ENCODE measurements at regions not wholly inside any gene's neighbourhood (a gene's known extent, or its start where the extent isn't known, plus 50 kb on each side); places are given as distances from the start of the nearest gene placed in this dataset.
A peak's percentile ranks its signal among the peaks of the same experiment; 100 is the strongest.

- peaks cover 22% of the 10 kb centered on the region for H3K4me1 Mint-ChIP-seq
- H3K4me3 Mint-ChIP-seq: no peak overlapping the region
- H3K27ac Mint-ChIP-seq: no peak overlapping the region
- DNase-seq: no peak
- H3K27me3 Mint-ChIP-seq (ENCODE audit: low read depth, poor library complexity): peaks cover 24% of the 10 kb centered on the region
- no peaks in the 10 kb centered on the region for H3K36me3 Mint-ChIP-seq (ENCODE audit: low read depth)
- H3K9me3 Mint-ChIP-seq: no peaks in the 10 kb centered on the region
- no peak for TF ChIP-seq CTCF (IDR thresholded peaks at IDR 0.05)
Measured at GRCh38 chr9:89715881-89716280, 111.1 kb downstream of the GADD45G start.

- H3K27me3 Mint-ChIP-seq (ENCODE audit: low read depth, poor library complexity): peaks cover 23% of the 10 kb centered on the region
- H3K4me3 Mint-ChIP-seq: no peak overlapping the region
- no peak overlapping the region for H3K27ac Mint-ChIP-seq
- TF ChIP-seq CTCF (IDR thresholded peaks at IDR 0.05): no peak
- no peak for DNase-seq
- no peaks in the 10 kb centered on the region for H3K36me3 Mint-ChIP-seq (ENCODE audit: low read depth)
- H3K9me3 Mint-ChIP-seq: no peaks in the 10 kb centered on the region
- H3K4me1 Mint-ChIP-seq: peaks cover 24% of the 10 kb centered on the region
Measured at GRCh38 chr9:89716559-89716958, 111.7 kb downstream of the GADD45G start.

- Mint-ChIP-seq H3K36me3 (ENCODE audit: low read depth) (no peaks in the 10 kb centered on the region), H3K9me3 (no peaks in the 10 kb centered on the region), H3K4me3 (no peak overlapping the region), H3K27ac (no peak overlapping the region), H3K4me1 (peaks cover 33% of the 10 kb centered on the region), H3K27me3 (ENCODE audit: low read depth, poor library complexity) (peaks cover 23% of the 10 kb centered on the region)
- no peak for DNase-seq
- no peak for TF ChIP-seq CTCF (IDR thresholded peaks at IDR 0.05)
Measured at GRCh38 chr9:89718176-89718575, 113.4 kb downstream of the GADD45G start.

GRCh38 chr9:89718651-89719050 lies 113.8 kb downstream of the GADD45G start:
- H3K4me1 Mint-ChIP-seq: peaks cover 33% of the 10 kb centered on the region
- no peaks in the 10 kb centered on the region for H3K9me3 Mint-ChIP-seq
- no peaks in the 10 kb centered on the region for H3K36me3 Mint-ChIP-seq (ENCODE audit: low read depth)
- no peak for TF ChIP-seq CTCF (IDR thresholded peaks at IDR 0.05)
- H3K4me3 Mint-ChIP-seq: no peak overlapping the region
- no peak overlapping the region for H3K27ac Mint-ChIP-seq
- DNase-seq: no peak
- H3K27me3 Mint-ChIP-seq (ENCODE audit: low read depth, poor library complexity): peaks cover 23% of the 10 kb centered on the region

DNA sequence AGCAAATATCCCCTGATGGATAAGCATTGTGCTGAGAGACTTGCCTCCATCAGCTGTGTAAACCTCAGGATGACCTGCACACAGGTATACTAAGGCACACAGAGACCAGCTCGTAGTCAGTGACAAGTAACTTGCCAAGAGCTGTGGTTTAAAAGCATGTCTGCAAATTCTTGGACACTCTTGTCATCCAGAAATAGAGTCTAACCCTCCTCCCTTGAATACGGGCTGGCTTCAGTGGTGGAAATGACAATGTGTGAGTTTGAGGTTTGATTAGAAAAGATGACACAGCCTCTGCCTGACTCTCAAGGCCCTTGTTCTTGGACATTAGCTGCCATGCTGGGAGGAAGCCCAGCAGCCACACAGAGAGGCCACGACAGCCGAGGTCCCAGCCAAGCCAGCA lies 114.4 kb downstream of the GADD45G start:
- Mint-ChIP-seq H3K36me3 (ENCODE audit: low read depth) (no peaks in the 10 kb centered on the region), H3K27ac (no peak overlapping the region), H3K9me3 (no peaks in the 10 kb centered on the region), H3K4me1 (peaks cover 33% of the 10 kb centered on the region), H3K4me3 (no peak overlapping the region), H3K27me3 (ENCODE audit: low read depth, poor library complexity) (peaks cover 23% of the 10 kb centered on the region)
- TF ChIP-seq CTCF (IDR thresholded peaks at IDR 0.05): no peak
- no peak for DNase-seq

DNA sequence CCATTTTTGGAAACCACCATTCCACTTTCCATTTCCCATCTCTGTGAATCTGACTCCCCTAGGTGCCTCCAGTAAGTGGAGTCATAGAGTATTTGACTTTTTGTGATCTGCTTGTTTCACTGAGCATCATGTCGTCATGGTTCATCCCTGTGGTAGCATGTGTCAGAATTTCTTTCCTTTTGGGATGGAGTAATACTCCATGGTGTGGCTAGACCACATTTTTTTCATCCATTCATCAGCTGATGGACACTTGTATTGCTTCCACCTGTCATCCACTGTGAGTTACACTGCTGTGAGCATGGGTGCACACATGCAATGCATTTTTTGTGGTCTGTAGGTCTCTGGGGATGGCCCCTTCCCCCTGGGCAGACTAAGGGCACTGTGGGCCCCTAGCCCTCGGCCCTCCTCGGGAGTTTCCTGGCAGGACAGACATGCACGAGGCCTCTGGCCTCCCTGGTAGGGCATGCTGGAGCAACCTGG lies 115.9 kb downstream of the GADD45G start:
- Mint-ChIP-seq H3K36me3 (ENCODE audit: low read depth) (no peaks in the 10 kb centered on the region), H3K9me3 (no peaks in the 10 kb centered on the region), H3K4me3 (no peak overlapping the region), H3K27me3 (ENCODE audit: low read depth, poor library complexity) (peaks cover 13% of the 10 kb centered on the region), H3K4me1 (peaks cover 33% of the 10 kb centered on the region), H3K27ac (no peak overlapping the region)
- TF ChIP-seq CTCF (IDR thresholded peaks at IDR 0.05): no peak
- DNase-seq: peak; percentile 22
